K562 (cell line): ENCODE measurements at regions not wholly inside any gene's neighbourhood (a gene's known extent, or its start where the extent isn't known, plus 50 kb on each side); places are given as distances from the start of the nearest gene placed in this dataset.

Source experiments
- ATAC-seq: fragments of 200-7000 bp; cut with Tn5 transposase; 3 replicates; pipeline ENCODE4 v1.9.1; 2020; ENCODE audit warnings: moderate library complexity
- BruUV-seq: library from RNA; stranded (reverse); fragments of 400-500 nt; replicated peaks from 2 replicates; lab custom pipeline; 2021; lab: Mats Ljungman, UMichigan
- CTCF ChIA-PET: fragments of 300-600 bp; formaldehyde crosslinking; extraction: SDS; loops from one replicate; lab custom pipeline; 2021; ENCODE audit warnings: low intra/inter-chr PET ratio; lab: Yijun Ruan, JAX
- POLR2A ChIA-PET: fragments of 300-600, 350-650 bp; sonication (Branson Sonifier 250); formaldehyde crosslinking; extraction: SDS; loops from one replicate; lab custom pipeline; 2021; ENCODE audit warnings: antibody characterized with exemption, inconsistent platforms; lab: Yijun Ruan, JAX
- DNase-seq, 4 experiments: peaks; one replicate each; pipeline versions ENCODE4 v3.0.0 to v3.0.0-alpha.2; 2011 to 2018; ENCODE audit warnings: low spot score in 3 of 4, mixed read lengths in 3 of 4; ENCODE audit errors: extremely low read depth in 1 of 4
- FAIRE-seq: peaks from 2 replicates; lab custom pipeline; 2011; peaks lifted over from hg19 to GRCh38; lab: Jason Lieb, UNC
- H2AFZ ChIP-seq: 2 replicates; pipeline ENCODE4 v1.6.0; 2011; ENCODE audit warnings: low read depth, low read length, control low read depth, inconsistent platforms
- H3K27ac ChIP-seq: fragments of 200-600 bp; 3 replicates; pipeline ENCODE4 v1.8.0; 2011; ENCODE audit warnings: low read depth, mild to moderate bottlenecking, control low read depth, inconsistent platforms, low read length, moderate library complexity, mixed read lengths; ENCODE audit errors: extremely low read depth
- H3K27me3 ChIP-seq, 2 experiments: fragments of 300-600 bp in 1 of 2; 2 replicates in 1 of 2; 3 replicates in 1 of 2; pipeline versions ENCODE4 v1.6.0 to v1.8.0; 2011; ENCODE audit warnings: inconsistent platforms in 2 of 2, low read length in 2 of 2, mild to moderate bottlenecking in 1 of 2, mixed read lengths in 1 of 2, moderate library complexity in 1 of 2; ENCODE audit not compliant: control insufficient read depth in 2 of 2, insufficient read depth in 2 of 2
- H3K36me3 ChIP-seq: fragments of 300-600 bp; 3 replicates; pipeline ENCODE4 v1.8.0; 2011; ENCODE audit warnings: mild to moderate bottlenecking, low read length, inconsistent platforms; ENCODE audit not compliant: control insufficient read depth, insufficient read depth
- H3K4me1 ChIP-seq, 2 experiments: fragments of 200-600 bp in 1 of 2; replicated peaks in 1 of 2; 2 replicates in 1 of 2; 3 replicates in 1 of 2; pipeline versions ENCODE4 v1.5.1 to v1.8.0; 2011; ENCODE audit warnings: inconsistent platforms in 2 of 2, low read length in 2 of 2, mild to moderate bottlenecking in 1 of 2, mixed read lengths in 1 of 2, moderate library complexity in 1 of 2; ENCODE audit not compliant: control insufficient read depth in 2 of 2, insufficient read depth in 2 of 2
- H3K4me2 ChIP-seq: 2 replicates; pipeline ENCODE4 v1.6.1; 2011; ENCODE audit warnings: low read length, control low read depth, inconsistent platforms, mixed read lengths; ENCODE audit not compliant: insufficient read depth
- H3K4me3 ChIP-seq: fragments of 200-600 bp; sonication (generic), shearing (Covaris generic); 2 replicates; pipeline ENCODE4 v1.5.1; 2016; ENCODE audit warnings: control low read depth, inconsistent platforms
- H3K79me2 ChIP-seq: fragments of 200-600 bp; 3 replicates; pipeline ENCODE4 v1.8.0; 2011; ENCODE audit warnings: low read length, inconsistent platforms; ENCODE audit not compliant: control insufficient read depth, insufficient read depth
- H3K9ac ChIP-seq, 2 experiments: 2 replicates each; pipeline versions ENCODE4 v1.6.0 to v1.6.1; 2011; ENCODE audit warnings: low read depth in 2 of 2, low read length in 2 of 2, control low read depth in 1 of 2, inconsistent platforms in 1 of 2, mild to moderate bottlenecking in 1 of 2, mixed read lengths in 1 of 2; ENCODE audit not compliant: insufficient read depth in 1 of 2
- H3K9me1 ChIP-seq: one replicate; pipeline ENCODE4 v1.6.0; 2011; ENCODE audit warnings: inconsistent platforms, mild to moderate bottlenecking, low read length, moderate library complexity; ENCODE audit not compliant: control insufficient read depth, insufficient read depth
- H3K9me3 ChIP-seq: replicated peaks from 2 replicates; pipeline ENCODE4 v1.5.1; 2011; ENCODE audit warnings: low read depth, low read length, inconsistent platforms; ENCODE audit not compliant: control insufficient read depth, insufficient read depth
- H4K20me1 ChIP-seq: replicated peaks from 2 replicates; pipeline ENCODE4 v1.6.1; 2011; ENCODE audit warnings: low read length, inconsistent platforms, mixed read lengths; ENCODE audit not compliant: control insufficient read depth, insufficient read depth
- BACH1 ChIP-seq: fragments of 200-800 bp; sonication (Bioruptor generic); IDR thresholded peaks from 2 replicates; pipeline ENCODE4 v1.6.1; 2016; ENCODE audit warnings: missing genetic modification characterization, missing compliant biosample characterization
- CXXC5 ChIP-seq: fragments of 250-450 bp; sonication (Bioruptor Pico); IDR thresholded peaks from 2 replicates; pipeline ENCODE4 v1.8.0; 2022; ENCODE audit warnings: inconsistent platforms, mild to moderate bottlenecking, moderate library complexity
- DACH1 ChIP-seq: fragments of 450-650 bp; IDR thresholded peaks from 2 replicates; pipeline ENCODE4 v1.6.1; 2018; ENCODE audit not compliant: partially characterized antibody
- MEF2A ChIP-seq: IDR thresholded peaks from 2 replicates; pipeline ENCODE4 v1.6.1; 2011; ENCODE audit warnings: low read depth, mild to moderate bottlenecking, low read length, moderate library complexity; ENCODE audit not compliant: control insufficient read depth
- NFE2 ChIP-seq: IDR thresholded peaks from 2 replicates; pipeline ENCODE4 v1.6.1; 2014; ENCODE audit warnings: antibody characterized with exemption, low read depth
- PPARD ChIP-seq: fragments of 250-450 bp; sonication (Bioruptor Pico); IDR thresholded peaks from 2 replicates; pipeline ENCODE4 v1.8.0; 2022; ENCODE audit warnings: inconsistent platforms, mild to moderate bottlenecking, moderate library complexity
- SP1 ChIP-seq: sonication (generic); formaldehyde crosslinking; IDR thresholded peaks from 2 replicates; pipeline ENCODE4 v1.8.1; 2022; ENCODE audit warnings: mild to moderate bottlenecking, missing genetic modification reagents
- TAF7 ChIP-seq: fragments of 450-650 bp; IDR thresholded peaks from 2 replicates; pipeline ENCODE4 v1.6.1; 2016; ENCODE audit warnings: missing genetic modification characterization, missing compliant biosample characterization
- ZFPM2 ChIP-seq: fragments of 250-450 bp; sonication (Bioruptor Pico); IDR thresholded peaks from 2 replicates; pipeline ENCODE4 v1.5.1; 2022; ENCODE audit warnings: mild to moderate bottlenecking
- ZNF444 ChIP-seq: fragments of 250-450 bp; sonication (Bioruptor Pico); IDR thresholded peaks from 2 replicates; pipeline ENCODE4 v1.4.0; 2020; ENCODE audit warnings: mild to moderate bottlenecking, moderate library complexity
- WGBS: fragments of 100-300 bp; shearing (Covaris generic); methylation state at CpG from one replicate; pipeline ENCODE4 v1.1.6; 2016; ENCODE audit warnings: low coverage, mixed read lengths; ENCODE audit not compliant: insufficient coverage; ENCODE audit errors: missing lambda C conversion rate; 5-methylcytosine and 5-hydroxymethylcytosine counted together
- in situ Hi-C: fragments of 300-500 bp; cut with MboI; formaldehyde crosslinking; loops from 4 replicates; pipeline ENCODE4 v1.15.0; 2018; ENCODE audit warnings: inconsistent platforms, mixed read lengths
- intact Hi-C: fragments of 100-400 bp; cut with micrococcal nuclease; formaldehyde crosslinking; loops from 2 replicates; pipeline ENCODE4 v1.14.2; 2022
- TF ChIP-seq, protein P1 (sequence below): fragments of 150-350 bp; IDR thresholded peaks from 2 replicates; pipeline ENCODE4 v1.6.1; 2014; ENCODE audit warnings: low read depth, mild to moderate bottlenecking, low read length, borderline replicate concordance

DNA sequence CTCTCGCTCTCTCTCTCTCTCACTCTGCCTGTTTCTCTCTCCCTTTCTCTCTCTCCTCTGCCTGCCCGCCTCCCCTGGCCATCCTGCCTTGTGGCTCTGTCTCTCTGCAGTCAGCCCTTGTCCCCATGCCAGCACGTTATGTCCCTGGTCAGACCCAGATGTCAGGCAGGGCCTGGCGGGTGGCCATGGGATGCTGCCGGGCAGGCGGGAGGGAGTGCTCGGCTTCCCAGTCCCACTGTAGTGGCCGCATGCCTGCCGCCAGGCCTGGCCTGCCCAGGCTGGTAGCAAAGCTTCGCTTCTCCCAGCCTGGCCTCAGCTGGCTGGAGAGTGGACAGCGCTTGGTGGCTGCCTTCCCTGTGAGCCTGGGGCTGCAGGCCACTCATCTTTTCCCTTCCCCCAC lies 121.5 kb upstream of the ZNF716 start:
- H3K36me3 ChIP-seq, result no peaks in the 10 kb centered on the region
- 0% methylated on average over 11 of the region's 11 CpGs for WGBS
- H3K79me2 ChIP-seq, result no peaks in the 10 kb centered on the region
- no peaks in the 10 kb centered on the region for H3K4me1 ChIP-seq
- no peak overlapping the region for H3K4me3 ChIP-seq
- ATAC-seq (no peak), FAIRE-seq (no peak), DNase-seq (no peak)
- no peaks in the 10 kb centered on the region; the same call in 1 of the 2 replicates for H3K9me3 ChIP-seq
- ChIA-PET POLR2A (no interaction called here), CTCF (no interaction called here)
- H3K27ac ChIP-seq, result no peak overlapping the region
- BruUV-seq, result no TSS peak
- no peak overlapping the region for H3K4me2 ChIP-seq
- no peak for TF ChIP-seq CXXC5 (CRISPR knock-in tag)
- TF ChIP-seq ZNF444 (CRISPR knock-in tag), result no peak
- TF ChIP-seq SP1 (CRISPR knock-in tag), result no peak
- no peak for TF ChIP-seq MEF2A
- no peak for TF ChIP-seq PPARD (CRISPR knock-in tag)
- TF ChIP-seq NFE2, result no peak
- no peak overlapping the region for H2AFZ ChIP-seq
- no peaks in the 10 kb centered on the region for H3K9me1 ChIP-seq
- no peaks in the 10 kb centered on the region for H3K27me3 ChIP-seq
- no peaks in the 10 kb centered on the region for H4K20me1 ChIP-seq
- in situ Hi-C loops, result no loop called here
- H3K9ac ChIP-seq, result no peak overlapping the region
- intact Hi-C loops, result no loop called here

DNA sequence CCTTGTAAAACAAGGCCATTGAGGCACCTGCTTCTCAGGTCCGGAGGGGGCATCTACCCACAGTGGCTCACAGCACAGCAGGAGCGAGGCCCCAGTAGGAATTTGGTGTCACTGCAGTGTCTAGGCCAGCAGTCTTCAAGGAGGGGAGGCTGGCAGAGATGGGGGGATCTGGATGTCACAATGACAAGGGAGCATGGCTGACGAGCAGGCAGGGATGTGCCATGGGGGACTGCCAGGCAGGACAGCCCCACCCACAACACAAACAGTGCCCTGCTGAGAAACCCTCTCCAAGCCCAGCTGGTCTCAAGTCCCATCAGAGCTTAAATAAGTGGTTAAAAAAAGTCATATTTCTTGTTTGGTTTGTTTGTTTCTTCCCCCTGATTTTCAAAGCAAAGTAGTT lies 121.0 kb upstream of the ZNF716 start:
- no peaks in the 10 kb centered on the region for H3K9me1 ChIP-seq
- ChIA-PET POLR2A (no interaction called here), CTCF (no interaction called here)
- no peak for ATAC-seq
- H3K9me3 ChIP-seq, result no peaks in the 10 kb centered on the region; the same call in 1 of the 2 replicates
- no peak overlapping the region for H3K4me3 ChIP-seq
- no peaks in the 10 kb centered on the region for H3K4me1 ChIP-seq
- in situ Hi-C loops (no loop called here), intact Hi-C loops (no loop called here)
- no peak overlapping the region for H3K27ac ChIP-seq
- BruUV-seq, result no TSS peak
- no peak overlapping the region for H3K4me2 ChIP-seq
- no peaks in the 10 kb centered on the region for H3K79me2 ChIP-seq
- no peak overlapping the region for H2AFZ ChIP-seq
- FAIRE-seq, result no peak
- H3K27me3 ChIP-seq, result no peaks in the 10 kb centered on the region
- no peaks in the 10 kb centered on the region for H3K36me3 ChIP-seq
- no peak for TF ChIP-seq ZFPM2 (CRISPR knock-in tag)
- TF ChIP-seq TAF7 (tag), result no peak
- TF ChIP-seq, protein P1, sequence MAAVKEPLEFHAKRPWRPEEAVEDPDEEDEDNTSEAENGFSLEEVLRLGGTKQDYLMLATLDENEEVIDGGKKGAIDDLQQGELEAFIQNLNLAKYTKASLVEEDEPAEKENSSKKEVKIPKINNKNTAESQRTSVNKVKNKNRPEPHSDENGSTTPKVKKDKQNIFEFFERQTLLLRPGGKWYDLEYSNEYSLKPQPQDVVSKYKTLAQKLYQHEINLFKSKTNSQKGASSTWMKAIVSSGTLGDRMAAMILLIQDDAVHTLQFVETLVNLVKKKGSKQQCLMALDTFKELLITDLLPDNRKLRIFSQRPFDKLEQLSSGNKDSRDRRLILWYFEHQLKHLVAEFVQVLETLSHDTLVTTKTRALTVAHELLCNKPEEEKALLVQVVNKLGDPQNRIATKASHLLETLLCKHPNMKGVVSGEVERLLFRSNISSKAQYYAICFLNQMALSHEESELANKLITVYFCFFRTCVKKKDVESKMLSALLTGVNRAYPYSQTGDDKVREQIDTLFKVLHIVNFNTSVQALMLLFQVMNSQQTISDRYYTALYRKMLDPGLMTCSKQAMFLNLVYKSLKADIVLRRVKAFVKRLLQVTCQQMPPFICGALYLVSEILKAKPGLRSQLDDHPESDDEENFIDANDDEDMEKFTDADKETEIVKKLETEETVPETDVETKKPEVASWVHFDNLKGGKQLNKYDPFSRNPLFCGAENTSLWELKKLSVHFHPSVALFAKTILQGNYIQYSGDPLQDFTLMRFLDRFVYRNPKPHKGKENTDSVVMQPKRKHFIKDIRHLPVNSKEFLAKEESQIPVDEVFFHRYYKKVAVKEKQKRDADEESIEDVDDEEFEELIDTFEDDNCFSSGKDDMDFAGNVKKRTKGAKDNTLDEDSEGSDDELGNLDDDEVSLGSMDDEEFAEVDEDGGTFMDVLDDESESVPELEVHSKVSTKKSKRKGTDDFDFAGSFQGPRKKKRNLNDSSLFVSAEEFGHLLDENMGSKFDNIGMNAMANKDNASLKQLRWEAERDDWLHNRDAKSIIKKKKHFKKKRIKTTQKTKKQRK, result no peak
- no peak for TF ChIP-seq DACH1
- no peak for TF ChIP-seq BACH1 (tag)
- no peak overlapping the region for H3K9ac ChIP-seq
- WGBS, result 3% methylated on average over 3 of the region's 3 CpGs
- no peaks in the 10 kb centered on the region for H4K20me1 ChIP-seq
- DNase-seq, result no peak
